SK-N-SH (cell line): ENCODE measurements at regions not wholly inside any gene's neighbourhood (a gene's known extent, or its start where the extent isn't known, plus 50 kb on each side); places are given as distances from the start of the nearest gene placed in this dataset.

Source experiments
- CTCF ChIA-PET: fragments of 300-600, 350-600 bp; formaldehyde crosslinking; extraction: SDS; loops from one replicate; lab custom pipeline; 2021; lab: Yijun Ruan, JAX
- POLR2A ChIA-PET: fragments of 350-600 bp; sonication (Branson Sonifier 250); formaldehyde crosslinking; extraction: SDS; loops from one replicate; lab custom pipeline; 2020; ENCODE audit warnings: antibody characterized with exemption, inconsistent platforms; lab: Yijun Ruan, JAX
- DNase-seq: peaks from one replicate; pipeline ENCODE4 v3.0.0; 2012
- H2AFZ ChIP-seq: fragments of 200-600 bp; sonication (generic); 2 replicates; pipeline ENCODE4 v1.8.1; 2016; ENCODE audit warnings: antibody characterized with exemption, mild to moderate bottlenecking, low read depth
- H3F3A ChIP-seq: fragments of 200-600 bp; sonication (generic); replicated peaks from 2 replicates; pipeline ENCODE3; 2016; ENCODE audit warnings: antibody characterized with exemption, mild to moderate bottlenecking; ENCODE audit not compliant: insufficient read depth
- H3K27ac ChIP-seq, 2 experiments: fragments of 200-500 bp in 1 of 2; fragments of 200-600 bp in 1 of 2; sonication (Bioruptor generic) in 1 of 2; sonication (generic), shearing (Covaris generic) in 1 of 2; 2 replicates each; pipeline versions ENCODE4 v1.5.1 to v1.6.1; 2014 to 2016; ENCODE audit warnings: low read depth in 2 of 2, inconsistent platforms in 1 of 2, low read length in 1 of 2, mild to moderate bottlenecking in 1 of 2, mixed read lengths in 1 of 2
- H3K27me3 ChIP-seq: fragments of 200-600 bp; sonication (generic), shearing (Covaris generic); 2 replicates; pipeline ENCODE4 v1.6.1; 2016; ENCODE audit warnings: mixed run types; ENCODE audit not compliant: insufficient read depth
- H3K36me3 ChIP-seq, 2 experiments: fragments of 200-500 bp in 1 of 2; fragments of 200-600 bp in 1 of 2; sonication (Bioruptor generic) in 1 of 2; sonication (generic) in 1 of 2; replicated peaks in 1 of 2; 2 replicates each; pipeline versions ENCODE3 to v1.5.1; 2014 to 2016; ENCODE audit warnings: low read length in 1 of 2, mild to moderate bottlenecking in 1 of 2; ENCODE audit not compliant: insufficient read depth in 2 of 2, control insufficient read depth in 1 of 2
- H3K4me1 ChIP-seq, 2 experiments: fragments of 200-500 bp in 1 of 2; fragments of 200-600 bp in 1 of 2; sonication (Bioruptor generic) in 1 of 2; sonication (generic), shearing (Covaris generic) in 1 of 2; 2 replicates each; pipeline versions ENCODE4 v1.5.1 to v1.6.1; 2014 to 2016; ENCODE audit warnings: low read depth in 1 of 2, low read length in 1 of 2, mixed run types in 1 of 2; ENCODE audit not compliant: insufficient read depth in 2 of 2, control insufficient read depth in 1 of 2
- H3K4me2 ChIP-seq: fragments of 200-600 bp; sonication (generic), shearing (Covaris generic); 2 replicates; pipeline ENCODE4 v1.6.1; 2017; ENCODE audit warnings: mixed run types
- H3K4me3 ChIP-seq, 2 experiments: fragments of 200-500 bp in 1 of 2; fragments of 200-600 bp in 1 of 2; sonication (Bioruptor generic) in 1 of 2; sonication (generic), shearing (Covaris generic) in 1 of 2; 2 replicates each; pipeline versions ENCODE4 v1.5.1 to v1.8.1; 2014 to 2016; ENCODE audit warnings: low read depth in 2 of 2, inconsistent platforms in 1 of 2, low read length in 1 of 2, mild to moderate bottlenecking in 1 of 2, mixed read lengths in 1 of 2, moderate library complexity in 1 of 2
- H3K79me2 ChIP-seq: fragments of 200-600 bp; sonication (generic); 2 replicates; pipeline ENCODE4 v1.8.1; 2017; ENCODE audit warnings: mild to moderate bottlenecking; ENCODE audit not compliant: insufficient read depth
- H3K9ac ChIP-seq: fragments of 200-600 bp; sonication (generic); 2 replicates; pipeline ENCODE4 v1.6.1; 2017; ENCODE audit warnings: mixed run types
- H3K9me2 ChIP-seq: fragments of 200-600 bp; sonication (generic); 2 replicates; pipeline ENCODE4 v1.6.1; 2017; ENCODE audit warnings: mixed run types
- H3K9me3 ChIP-seq: fragments of 200-600 bp; sonication (generic); 2 replicates; pipeline ENCODE4 v1.6.1; 2017; ENCODE audit warnings: mixed run types, mild to moderate bottlenecking, moderate library complexity
- H4K20me1 ChIP-seq: fragments of 200-600 bp; sonication (generic); 2 replicates; pipeline ENCODE4 v1.6.1; 2017; ENCODE audit warnings: mild to moderate bottlenecking, mixed run types; ENCODE audit not compliant: insufficient read depth
- CHD2 ChIP-seq: fragments of 150-350 bp; IDR thresholded peaks from 2 replicates; pipeline ENCODE4 v1.6.1; 2018; ENCODE audit warnings: low read length; ENCODE audit not compliant: partially characterized antibody
- CTCF ChIP-seq: fragments of 200-600 bp; sonication (generic); IDR thresholded peaks from 2 replicates; pipeline ENCODE4 v1.6.1; 2017; ENCODE audit warnings: antibody characterized with exemption, mild to moderate bottlenecking, moderate library complexity
- FOSL2 ChIP-seq: IDR thresholded peaks from 2 replicates; pipeline ENCODE4 v1.4.0; 2012; ENCODE audit warnings: low read depth, mild to moderate bottlenecking, moderate library complexity, borderline replicate concordance
- FOXJ3 ChIP-seq: sonication (generic); formaldehyde crosslinking; IDR thresholded peaks from 2 replicates; pipeline ENCODE4 v1.5.1; 2020; ENCODE audit warnings: mild to moderate bottlenecking, missing genetic modification reagents
- FOXM1 ChIP-seq: IDR thresholded peaks from 2 replicates; pipeline ENCODE4 v1.4.0; 2012; ENCODE audit warnings: low read depth, mild to moderate bottlenecking
- GABPA ChIP-seq: IDR thresholded peaks from 2 replicates; pipeline ENCODE4 v1.4.0; 2012; ENCODE audit warnings: low read depth, mild to moderate bottlenecking
- IRF3 ChIP-seq: fragments of 150-350 bp; IDR thresholded peaks from 2 replicates; pipeline ENCODE4 v1.6.1; 2016; ENCODE audit warnings: mild to moderate bottlenecking, low read depth, low read length
- JUND ChIP-seq: IDR thresholded peaks from 2 replicates; pipeline ENCODE4 v1.4.0; 2012
- NFIC ChIP-seq: IDR thresholded peaks from 2 replicates; pipeline ENCODE4 v1.4.0; 2012; ENCODE audit warnings: borderline replicate concordance
- NRF1 ChIP-seq: IDR thresholded peaks from 2 replicates; pipeline ENCODE4 v1.6.1; 2012; ENCODE audit warnings: low read depth, mild to moderate bottlenecking, low read length
- REST ChIP-seq: IDR thresholded peaks from 2 replicates; pipeline ENCODE4 v1.6.1; 2012; ENCODE audit warnings: mild to moderate bottlenecking, low read depth, low read length, moderate library complexity
- RFX5 ChIP-seq: IDR thresholded peaks from 2 replicates; pipeline ENCODE4 v1.6.1; 2012; ENCODE audit warnings: mild to moderate bottlenecking, improper control_type of control experiment, low read length
- SMC3 ChIP-seq: IDR thresholded peaks from 2 replicates; pipeline ENCODE4 v1.6.1; 2012; ENCODE audit warnings: low read depth, low read length, improper control_type of control experiment
- TAF1 ChIP-seq: IDR thresholded peaks from 2 replicates; pipeline ENCODE4 v1.6.1; 2012; ENCODE audit warnings: low read depth, mild to moderate bottlenecking, low read length, moderate library complexity, borderline replicate concordance
- TCF12 ChIP-seq: IDR thresholded peaks from 2 replicates; pipeline ENCODE4 v1.4.0; 2012
- USF1 ChIP-seq: IDR thresholded peaks from 2 replicates; pipeline ENCODE4 v1.4.0; 2012; ENCODE audit warnings: low read depth, borderline replicate concordance
- WGBS: methylation state at CpG from one replicate; pipeline ENCODE4 v1.1.6; 2017; ENCODE audit warnings: low lambda C conversion rate; 5-methylcytosine and 5-hydroxymethylcytosine counted together

- peaks cover 0 to 3% of the 10 kb centered on the region in 2 experiments; a peak in 1 of 4 replicates for H3K4me1 ChIP-seq
- H3K4me3 ChIP-seq: no peak overlapping the region
- no peaks in the 10 kb centered on the region for H3K9me2 ChIP-seq
- H3K9me3 ChIP-seq: no peaks in the 10 kb centered on the region
- H3K27ac ChIP-seq: no peak overlapping the region
- CTCF ChIA-PET: no interaction called here
- POLR2A ChIA-PET: no interaction called here
- WGBS: 79% methylated on average over 2 of the region's 2 CpGs
- no peaks in the 10 kb centered on the region for H3K79me2 ChIP-seq
- TF ChIP-seq NFIC (no peak), REST (no peak), SMC3 (no peak), TCF12 (no peak), TAF1 (no peak), FOSL2 (no peak), RFX5 (no peak), USF1 (no peak), IRF3 (no peak), NRF1 (no peak), CHD2 (no peak), CTCF (no peak), GABPA (no peak), JUND (no peak), FOXJ3 (no peak), FOXM1 (no peak)
- TF ChIP-seq, all 33 proteins: peak for 0
- Histone ChIP-seq H3K36me3 (no peaks in the 10 kb centered on the region), H3F3A (no peaks in the 10 kb centered on the region), H2AFZ (no peak overlapping the region), H4K20me1 (no peaks in the 10 kb centered on the region), H3K4me2 (no peak overlapping the region), H3K9ac (no peak overlapping the region), H3K27me3 (no peaks in the 10 kb centered on the region)
- no peak for DNase-seq
These were observed 139.1 kb downstream of the HDGFL1 start for GRCh38 chr6:22708469-22708868.
